GM12878 (cell line): ENCODE measurements at regions not wholly inside any gene's neighbourhood (a gene's known extent, or its start where the extent isn't known, plus 50 kb on each side); places are given as distances from the start of the nearest gene placed in this dataset.

Source experiments
- ATAC-seq: fragments of 200-7000 bp; cut with Tn5 transposase; 3 replicates; pipeline ENCODE4 v1.9.1; 2020; ENCODE audit warnings: mild to moderate bottlenecking, moderate library complexity
- BruUV-seq: library from RNA; stranded (reverse); fragments of 400-500 nt; replicated peaks from 2 replicates; lab custom pipeline; 2021; lab: Mats Ljungman, UMichigan
- CTCF ChIA-PET: fragments of 300-600 bp; sonication (Branson Sonifier 250); formaldehyde crosslinking; extraction: SDS; loops from one replicate; lab custom pipeline; 2021; ENCODE audit warnings: inconsistent platforms; lab: Yijun Ruan, JAX
- POLR2A ChIA-PET: fragments of 350-600 bp; formaldehyde crosslinking; extraction: SDS; loops from one replicate; lab custom pipeline; 2021; ENCODE audit warnings: inconsistent platforms; lab: Charles Lee
- RAD21 ChIA-PET: fragments of 300-600 bp; sonication (Branson Sonifier 250); formaldehyde crosslinking; loops from one replicate; lab custom pipeline; 2023; ENCODE audit warnings: antibody characterized with exemption; ENCODE audit not compliant: unreplicated experiment; lab: Charles Lee
- SMC1A ChIA-PET: fragments of 300-600 bp; sonication (Branson Sonifier 250); formaldehyde crosslinking; loops from one replicate; lab custom pipeline; 2023; ENCODE audit not compliant: unreplicated experiment, uncharacterized antibody; lab: Charles Lee
- DNase-seq: peaks from one replicate; pipeline ENCODE4 v3.0.0-alpha.2; 2011; ENCODE audit warnings: low read depth, low spot score
- FAIRE-seq: peaks from 3 replicates; lab custom pipeline; 2011; peaks lifted over from hg19 to GRCh38; lab: Jason Lieb, UNC
- H2AFZ ChIP-seq: 2 replicates; pipeline ENCODE4 v1.6.0; 2011; ENCODE audit warnings: low read depth, low read length, control low read depth; ENCODE audit not compliant: control insufficient read depth
- H3K27ac ChIP-seq: 2 replicates; pipeline ENCODE4 v1.5.1; 2011; ENCODE audit warnings: control low read depth; ENCODE audit not compliant: control insufficient read depth, insufficient read depth
- H3K27me3 ChIP-seq, 2 experiments: replicated peaks in 1 of 2; 2 replicates each; pipeline versions ENCODE4 v1.6.0 to v1.6.1; 2011; ENCODE audit warnings: low read length in 1 of 2; ENCODE audit not compliant: control insufficient read depth in 2 of 2, insufficient read depth in 2 of 2
- H3K36me3 ChIP-seq, 2 experiments: 2 replicates each; pipeline ENCODE4 v1.5.1; 2011; ENCODE audit warnings: low read length in 1 of 2; ENCODE audit not compliant: control insufficient read depth in 2 of 2, insufficient read depth in 2 of 2
- H3K4me1 ChIP-seq: 2 replicates; pipeline ENCODE4 v1.6.1; 2011; ENCODE audit warnings: mild to moderate bottlenecking, low read length, moderate library complexity, mixed read lengths; ENCODE audit not compliant: control insufficient read depth, insufficient read depth
- H3K4me2 ChIP-seq: 2 replicates; pipeline ENCODE4 v1.6.0; 2011; ENCODE audit warnings: control low read depth; ENCODE audit not compliant: control insufficient read depth, insufficient read depth
- H3K4me3 ChIP-seq: fragments of 200-600 bp; sonication (generic); 2 replicates; pipeline ENCODE4 v1.5.1; 2016
- H3K79me2 ChIP-seq: 2 replicates; pipeline ENCODE4 v1.6.0; 2011; ENCODE audit warnings: low read length; ENCODE audit not compliant: control insufficient read depth, insufficient read depth
- H3K9ac ChIP-seq: 2 replicates; pipeline ENCODE4 v1.8.0; 2011; ENCODE audit warnings: low read length, control low read depth, mixed read lengths; ENCODE audit not compliant: control insufficient read depth, insufficient read depth
- H3K9me3 ChIP-seq: replicated peaks from 3 replicates; pipeline ENCODE4 v1.5.1; 2011; ENCODE audit warnings: mild to moderate bottlenecking, low read length; ENCODE audit not compliant: control insufficient read depth, insufficient read depth
- H4K20me1 ChIP-seq: 2 replicates; pipeline ENCODE4 v1.6.0; 2011; ENCODE audit not compliant: control insufficient read depth, insufficient read depth
- GATAD2B ChIP-seq: fragments of 450-650 bp; conservative IDR thresholded peaks from 2 replicates; pipeline ENCODE4 v1.6.1; 2017; ENCODE audit warnings: low read depth, mild to moderate bottlenecking, moderate library complexity
- IKZF2 ChIP-seq, 2 experiments: fragments of 450-650 bp; IDR thresholded peaks; 2 replicates each; pipeline ENCODE4 v1.6.1; 2017; ENCODE audit warnings: mild to moderate bottlenecking in 2 of 2, moderate library complexity in 2 of 2
- IRF3 ChIP-seq: fragments of 450-650 bp; IDR thresholded peaks from 2 replicates; pipeline ENCODE4 v1.6.1; 2014; ENCODE audit warnings: mild to moderate bottlenecking
- RCOR1 ChIP-seq: conservative IDR thresholded peaks from 2 replicates; pipeline ENCODE4 v1.6.1; 2012; ENCODE audit warnings: low read depth, low read length, improper control_type of control experiment
- REST ChIP-seq: IDR thresholded peaks from 2 replicates; pipeline ENCODE4 v1.6.1; 2012; ENCODE audit warnings: mild to moderate bottlenecking, low read depth, low read length
- SREBF1 ChIP-seq: IDR thresholded peaks from 2 replicates; pipeline ENCODE4 v1.6.1; 2012; ENCODE audit warnings: mild to moderate bottlenecking, low read length
- WGBS: methylation state at CpG from one replicate; pipeline ENCODE4 v1.1.6; 2016; ENCODE audit warnings: low lambda C conversion rate; ENCODE audit not compliant: insufficient replicate concordance, insufficient coverage; ENCODE audit errors: missing lambda C conversion rate; 5-methylcytosine and 5-hydroxymethylcytosine counted together
- in situ Hi-C: fragments of 300-500 bp; cut with MboI; formaldehyde crosslinking; loops from 9 replicates; pipeline ENCODE4 v1.14.3; 2018; ENCODE audit warnings: mixed read lengths
- intact Hi-C: fragments of 100-400 bp; cut with micrococcal nuclease; formaldehyde crosslinking; loops from one replicate; pipeline ENCODE4 v1.14.2; 2022; ENCODE audit not compliant: unreplicated experiment
- TF ChIP-seq, protein P1 (sequence below): IDR thresholded peaks from 2 replicates; pipeline ENCODE4 v1.6.1; 2012; ENCODE audit warnings: low read depth, low read length, improper control_type of control experiment

- TF ChIP-seq REST (no peak), GATAD2B (no peak), SREBF1 (no peak), RCOR1 (no peak), IKZF2 (IDR thresholded peaks at IDR 0.05) (no peak)
- TF ChIP-seq, protein P1, sequence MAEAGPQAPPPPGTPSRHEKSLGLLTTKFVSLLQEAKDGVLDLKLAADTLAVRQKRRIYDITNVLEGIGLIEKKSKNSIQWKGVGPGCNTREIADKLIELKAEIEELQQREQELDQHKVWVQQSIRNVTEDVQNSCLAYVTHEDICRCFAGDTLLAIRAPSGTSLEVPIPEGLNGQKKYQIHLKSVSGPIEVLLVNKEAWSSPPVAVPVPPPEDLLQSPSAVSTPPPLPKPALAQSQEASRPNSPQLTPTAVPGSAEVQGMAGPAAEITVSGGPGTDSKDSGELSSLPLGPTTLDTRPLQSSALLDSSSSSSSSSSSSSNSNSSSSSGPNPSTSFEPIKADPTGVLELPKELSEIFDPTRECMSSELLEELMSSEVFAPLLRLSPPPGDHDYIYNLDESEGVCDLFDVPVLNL: no peak
Measured at GRCh38 chr1:59017501-59018231, 233.8 kb upstream of the JUN start (continued).

DNA sequence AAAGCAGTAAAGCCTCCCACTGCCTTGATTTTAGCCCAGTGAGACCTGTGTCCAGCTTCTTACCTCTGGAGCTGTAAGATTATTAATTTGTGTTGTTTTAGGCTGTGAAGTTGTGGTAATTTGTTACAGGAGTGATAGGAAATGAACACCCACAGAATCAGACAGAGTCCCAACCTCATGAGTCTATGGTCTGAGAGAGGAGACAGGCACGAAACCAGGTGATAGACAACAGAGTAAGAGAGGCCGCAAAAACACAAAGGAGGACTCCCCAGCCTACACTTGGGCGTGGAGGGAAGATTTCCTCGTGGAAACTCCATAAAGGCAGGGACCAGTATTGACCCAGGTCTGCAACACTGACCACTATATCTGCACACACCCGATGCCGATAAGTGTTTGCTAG lies 234.6 kb upstream of the JUN start:
- H4K20me1 ChIP-seq: no peaks in the 10 kb centered on the region
- ChIA-PET RAD21 (interaction anchor here (3.0 kb wide), 1 partner anchor 51 kb away, joined by 19 read pairs; no protein-coding TSS in a partner anchor), CTCF (no interaction called here), POLR2A (no interaction called here), SMC1A (interaction anchor here (1.3 to 1.4 kb wide), 3 partner anchors 12 to 44 kb away, joined by 3 to 5 read pairs (median 3); no protein-coding TSS in a partner anchor)
- ATAC-seq (no peak), FAIRE-seq (no peak), DNase-seq (no peak)
- H3K4me1 ChIP-seq: peaks cover 31% of the 10 kb centered on the region
- no peak overlapping the region for H3K4me3 ChIP-seq
- H3K9me3 ChIP-seq: no peaks in the 10 kb centered on the region; the same call in 2 of the 3 replicates
- no peaks in the 10 kb centered on the region for H3K36me3 ChIP-seq
- no peak overlapping the region for H3K27ac ChIP-seq
- H3K9ac ChIP-seq: no peak overlapping the region
- whole genome bisulfite sequencing: 96% methylated on average over 6 of the region's 6 CpGs
- H3K4me2 ChIP-seq: no peak overlapping the region
- intact Hi-C loops: loop anchor here (10.0 kb wide), 1 partner anchor 126 kb away; no protein-coding TSS in a partner anchor
- no peak for TF ChIP-seq IRF3
- no peak overlapping the region for H2AFZ ChIP-seq
- in situ Hi-C loops: no loop called here
- no TSS peak for BruUV-seq
- no peaks in the 10 kb centered on the region for H3K79me2 ChIP-seq
- H3K27me3 ChIP-seq: no peaks in the 10 kb centered on the region
